Medulla oblongata (tissue), 1 donor: ENCODE measurements at regions not wholly inside any gene's neighbourhood (a gene's known extent, or its start where the extent isn't known, plus 50 kb on each side); places are given as distances from the start of the nearest gene placed in this dataset.
"Not testable (repeated sequence)": the region's sequence is repeated elsewhere in the genome, so short reads cannot be mapped to it uniquely, and the experiment has no call there.

Experiments used
- DNase-seq: peaks from one replicate; pipeline ENCODE4 v3.0.0-alpha.2; 2015; ENCODE audit errors: extremely low spot score

- DNase-seq: no peak
These were observed 130.8 kb downstream of the S1PR1 start for GRCh38 chr1:101367630-101368029.

- no peak for DNase-seq
These were observed 133.7 kb downstream of the S1PR1 start for GRCh38 chr1:101370488-101370887.

GRCh38 chr1:101371259-101371658 lies 134.4 kb downstream of the S1PR1 start:
- no peak for DNase-seq

- no peak for DNase-seq
These were observed 136.8 kb downstream of the S1PR1 start for GRCh38 chr1:101373570-101373969.

GRCh38 chr1:101375448-101375847 lies 138.6 kb downstream of the S1PR1 start:
- DNase-seq: not testable (repeated sequence)

- no peak for DNase-seq
These were observed 139.6 kb downstream of the S1PR1 start for GRCh38 chr1:101376121-101377083.

GRCh38 chr1:101377084-101377835 lies 140.4 kb downstream of the S1PR1 start:
- no peak for DNase-seq

- DNase-seq: no peak
These were observed 142.2 kb downstream of the S1PR1 start for GRCh38 chr1:101379037-101379436.

GRCh38 chr1:101379950-101380349 lies 143.1 kb downstream of the S1PR1 start:
- no peak for DNase-seq

GRCh38 chr1:101382135-101382534 lies 145.3 kb downstream of the S1PR1 start:
- DNase-seq: no peak

GRCh38 chr1:101388904-101389546 lies 152.2 kb downstream of the S1PR1 start:
- DNase-seq: no peak

GRCh38 chr1:101389547-101389929 lies 152.7 kb downstream of the S1PR1 start:
- DNase-seq: no peak

GRCh38 chr1:101392552-101392951 lies 155.7 kb downstream of the S1PR1 start:
- DNase-seq: no peak

- DNase-seq: no peak
These were observed 157.2 kb downstream of the S1PR1 start for GRCh38 chr1:101394041-101394440.

- no peak for DNase-seq
These were observed 162.4 kb downstream of the S1PR1 start for GRCh38 chr1:101399222-101399621.

GRCh38 chr1:101406271-101406670 lies 169.5 kb downstream of the S1PR1 start:
- DNase-seq: no peak

- DNase-seq: no peak
These were observed 169.9 kb downstream of the S1PR1 start for GRCh38 chr1:101406681-101407080.

GRCh38 chr1:101407505-101408211 lies 170.8 kb downstream of the S1PR1 start:
- DNase-seq: no peak

- no peak for DNase-seq
These were observed 171.6 kb downstream of the S1PR1 start for GRCh38 chr1:101408212-101409042.

GRCh38 chr1:101409102-101409501 lies 172.3 kb downstream of the S1PR1 start:
- no peak for DNase-seq
